HG03457 (cell line): ENCODE measurements at regions not wholly inside any gene's neighbourhood (a gene's known extent, or its start where the extent isn't known, plus 50 kb on each side); places are given as distances from the start of the nearest gene placed in this dataset.

Experiments used
- ATAC-seq: cut with Tn5 transposase; IDR thresholded peaks from one replicate; pipeline ENCODE4 v1.9.1; 2021; ENCODE audit warnings: moderate number of reproducible peaks; ENCODE audit not compliant: unreplicated experiment

GRCh38 chr18:73653827-73654226 is 493.8 kb downstream of the FBXO15 start:
- ATAC-seq, result no peak

GRCh38 chr18:73653251-73653650 is 494.4 kb downstream of the FBXO15 start:
- no peak for ATAC-seq

- ATAC-seq, result no peak
These were observed 500.2 kb downstream of the FBXO15 start for GRCh38 chr18:73647391-73647790.

GRCh38 chr18:73646772-73647171 is 500.9 kb downstream of the FBXO15 start:
- ATAC-seq, result no peak

- ATAC-seq, result no peak
These were observed 501.4 kb downstream of the FBXO15 start for GRCh38 chr18:73646196-73646595.

- no peak for ATAC-seq
These were observed 502.4 kb downstream of the FBXO15 start for GRCh38 chr18:73645160-73645715.

- no peak for ATAC-seq
These were observed 507.8 kb downstream of the FBXO15 start for GRCh38 chr18:73639788-73640187.

GRCh38 chr18:73638709-73639108 is 508.9 kb downstream of the FBXO15 start:
- no peak for ATAC-seq

- ATAC-seq, result no peak
These were observed 511.3 kb downstream of the FBXO15 start for GRCh38 chr18:73636355-73636754.

- no peak for ATAC-seq
These were observed 520.8 kb downstream of the FBXO15 start for GRCh38 chr18:73626859-73627258.

- no peak for ATAC-seq
These were observed 521.4 kb downstream of the FBXO15 start for GRCh38 chr18:73626221-73626620.

GRCh38 chr18:73621091-73621490 is 526.5 kb downstream of the FBXO15 start:
- no peak for ATAC-seq

GRCh38 chr18:73617981-73618380 is 529.7 kb downstream of the FBXO15 start:
- ATAC-seq, result no peak

- ATAC-seq, result no peak
These were observed 532.1 kb downstream of the FBXO15 start for GRCh38 chr18:73615506-73615905.

- no peak for ATAC-seq
These were observed 532.8 kb downstream of the FBXO15 start for GRCh38 chr18:73614812-73615211.

GRCh38 chr18:73613706-73614340 is 533.8 kb downstream of the FBXO15 start:
- ATAC-seq, result no peak

GRCh38 chr18:73597832-73598615 is 549.6 kb downstream of the FBXO15 start:
- ATAC-seq, result no peak

GRCh38 chr18:73594749-73595148 is 552.9 kb downstream of the FBXO15 start:
- no peak for ATAC-seq

- ATAC-seq, result no peak
These were observed 554.4 kb downstream of the FBXO15 start for GRCh38 chr18:73593207-73593606.

- no peak for ATAC-seq
These were observed 556.7 kb downstream of the FBXO15 start for GRCh38 chr18:73590950-73591349.

- ATAC-seq, result no peak
These were observed 567.9 kb downstream of the FBXO15 start for GRCh38 chr18:73579698-73580097.

- no peak for ATAC-seq
These were observed 570.3 kb downstream of the FBXO15 start for GRCh38 chr18:73577365-73577764.
